Caco-2 (cell line): ENCODE measurements at regions not wholly inside any gene's neighbourhood (a gene's known extent, or its start where the extent isn't known, plus 50 kb on each side); places are given as distances from the start of the nearest gene placed in this dataset.

Experiments used
- BruUV-seq: library from RNA; stranded (reverse); fragments of 400-500 nt; replicated peaks from 2 replicates; lab custom pipeline; 2021; lab: Mats Ljungman, UMichigan
- CTCF ChIA-PET: fragments of 300-600 bp; sonication (Branson Sonifier 250); formaldehyde crosslinking; loops from one replicate; lab custom pipeline; 2022; ENCODE audit warnings: antibody characterized with exemption; lab: Charles Lee
- POLR2A ChIA-PET: fragments of 300-600 bp; sonication (Branson Sonifier 250); formaldehyde crosslinking; loops from one replicate; lab custom pipeline; 2022; ENCODE audit warnings: antibody characterized with exemption; lab: Charles Lee
- DNase-seq, 2 experiments: peaks; one replicate each; pipeline versions ENCODE4 v3.0.0 to v3.0.0-alpha.2; 2020 to 2022
- H3K27me3 ChIP-seq: replicated peaks from 2 replicates; pipeline ENCODE4 v1.6.0; 2011; ENCODE audit warnings: low read length; ENCODE audit not compliant: control insufficient read depth, insufficient read depth
- H3K36me3 ChIP-seq: 2 replicates; pipeline ENCODE4 v1.5.1; 2011; ENCODE audit warnings: low read length; ENCODE audit not compliant: control insufficient read depth, insufficient read depth
- H3K4me1 ChIP-seq: fragments of 250-450 bp; sonication (Bioruptor Pico); 2 replicates; pipeline ENCODE4 v1.5.1; 2020; ENCODE audit warnings: mild to moderate bottlenecking
- H3K4me3 ChIP-seq: 2 replicates; pipeline ENCODE4 v1.5.1; 2011; ENCODE audit warnings: low read depth, mild to moderate bottlenecking, control low read depth, low read length
- H3K9me3 ChIP-seq: fragments of 250-450 bp; sonication (Bioruptor Pico); 2 replicates; pipeline ENCODE4 v1.5.1; 2020; ENCODE audit warnings: mild to moderate bottlenecking, moderate library complexity
- H3K27ac Mint-ChIP-seq: one replicate; pipeline ENCODE4 v1.8.0; 2022; ENCODE audit warnings: mixed read lengths; ENCODE audit not compliant: unreplicated experiment
- H3K27me3 Mint-ChIP-seq: one replicate; pipeline ENCODE4 v1.8.0; 2022; ENCODE audit warnings: mixed read lengths; ENCODE audit not compliant: insufficient read depth, unreplicated experiment
- H3K36me3 Mint-ChIP-seq: one replicate; pipeline ENCODE4 v1.8.0; 2022; ENCODE audit warnings: mild to moderate bottlenecking, mixed read lengths; ENCODE audit not compliant: insufficient read depth, unreplicated experiment
- H3K4me1 Mint-ChIP-seq: one replicate; pipeline ENCODE4 v1.8.0; 2022; ENCODE audit warnings: low read depth, mixed read lengths; ENCODE audit not compliant: unreplicated experiment
- H3K4me3 Mint-ChIP-seq: one replicate; pipeline ENCODE4 v1.8.0; 2022; ENCODE audit warnings: mild to moderate bottlenecking, moderate library complexity, mixed read lengths; ENCODE audit not compliant: unreplicated experiment
- H3K9me3 Mint-ChIP-seq: one replicate; pipeline ENCODE4 v1.8.0; 2022; ENCODE audit warnings: mixed read lengths; ENCODE audit not compliant: unreplicated experiment
- intact Hi-C: fragments of 100-400 bp; cut with micrococcal nuclease; formaldehyde crosslinking; loops from one replicate; pipeline ENCODE4 v1.10.0; 2022; ENCODE audit not compliant: unreplicated experiment
- TF ChIP-seq, protein P1 (sequence below), 2 experiments: fragments of 200-600 bp in 1 of 2; IDR thresholded peaks; 1 replicate in 1 of 2; 2 replicates in 1 of 2; pipeline versions ENCODE4 v1.5.1 to v1.8.0; 2011 to 2022; ENCODE audit warnings: antibody characterized with exemption in 1 of 2, control low read depth in 1 of 2, inconsistent platforms in 1 of 2, low read depth in 1 of 2, low read length in 1 of 2, mild to moderate bottlenecking in 1 of 2, moderate library complexity in 1 of 2; ENCODE audit not compliant: insufficient read depth in 1 of 2, severe bottlenecking in 1 of 2, unreplicated experiment in 1 of 2

DNA sequence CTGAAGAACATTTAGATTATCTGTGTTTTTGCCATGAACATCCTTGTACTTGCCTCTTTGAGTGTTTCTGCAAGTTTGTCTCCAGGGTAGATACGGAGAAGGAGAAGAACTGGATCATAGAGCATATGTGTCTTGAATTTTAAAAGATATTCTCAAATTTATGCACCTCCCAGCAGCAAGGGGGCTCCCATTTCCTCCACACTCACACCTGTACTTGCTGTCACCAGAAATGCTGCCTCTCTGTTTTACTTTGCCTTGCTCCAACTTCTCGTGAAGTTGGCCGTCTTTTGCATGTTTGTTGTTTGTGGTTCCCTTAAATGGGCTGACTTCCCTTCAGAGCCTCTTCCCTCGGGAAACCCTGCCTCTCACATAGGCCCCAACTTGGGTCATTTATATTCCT is 171.0 kb downstream of the TFAP2C start:
- no TSS peak for BruUV-seq
- Mint-ChIP-seq H3K9me3 (peaks cover 18% of the 10 kb centered on the region), H3K27ac (no peak overlapping the region), H3K4me3 (no peak overlapping the region), H3K4me1 (no peaks in the 10 kb centered on the region), H3K27me3 (no peaks in the 10 kb centered on the region), H3K36me3 (no peaks in the 10 kb centered on the region)
- peak in 1 of 2 experiments; percentile 30 for DNase-seq
- Histone ChIP-seq H3K4me3 (no peak overlapping the region), H3K4me1 (0 out of 2 replicates have a peak, but pooled peaks cover 6% of the 10 kb centered on the region), H3K27me3 (no peaks in the 10 kb centered on the region), H3K36me3 (no peaks in the 10 kb centered on the region), H3K9me3 (peaks cover 15% of the 10 kb centered on the region)
- CTCF ChIA-PET: no interaction called here
- POLR2A ChIA-PET: no interaction called here
- intact Hi-C loops: no loop called here
- TF ChIP-seq, protein P1, sequence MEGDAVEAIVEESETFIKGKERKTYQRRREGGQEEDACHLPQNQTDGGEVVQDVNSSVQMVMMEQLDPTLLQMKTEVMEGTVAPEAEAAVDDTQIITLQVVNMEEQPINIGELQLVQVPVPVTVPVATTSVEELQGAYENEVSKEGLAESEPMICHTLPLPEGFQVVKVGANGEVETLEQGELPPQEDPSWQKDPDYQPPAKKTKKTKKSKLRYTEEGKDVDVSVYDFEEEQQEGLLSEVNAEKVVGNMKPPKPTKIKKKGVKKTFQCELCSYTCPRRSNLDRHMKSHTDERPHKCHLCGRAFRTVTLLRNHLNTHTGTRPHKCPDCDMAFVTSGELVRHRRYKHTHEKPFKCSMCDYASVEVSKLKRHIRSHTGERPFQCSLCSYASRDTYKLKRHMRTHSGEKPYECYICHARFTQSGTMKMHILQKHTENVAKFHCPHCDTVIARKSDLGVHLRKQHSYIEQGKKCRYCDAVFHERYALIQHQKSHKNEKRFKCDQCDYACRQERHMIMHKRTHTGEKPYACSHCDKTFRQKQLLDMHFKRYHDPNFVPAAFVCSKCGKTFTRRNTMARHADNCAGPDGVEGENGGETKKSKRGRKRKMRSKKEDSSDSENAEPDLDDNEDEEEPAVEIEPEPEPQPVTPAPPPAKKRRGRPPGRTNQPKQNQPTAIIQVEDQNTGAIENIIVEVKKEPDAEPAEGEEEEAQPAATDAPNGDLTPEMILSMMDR (IDR thresholded peaks at IDR 0.05; ENCODE audit: insufficient read depth in 1 of 2, low read depth in 1 of 2, low read length in 1 of 2, severe bottlenecking in 1 of 2, unreplicated experiment in 1 of 2): peak in 1 of 2 experiments; percentile 41

DNA sequence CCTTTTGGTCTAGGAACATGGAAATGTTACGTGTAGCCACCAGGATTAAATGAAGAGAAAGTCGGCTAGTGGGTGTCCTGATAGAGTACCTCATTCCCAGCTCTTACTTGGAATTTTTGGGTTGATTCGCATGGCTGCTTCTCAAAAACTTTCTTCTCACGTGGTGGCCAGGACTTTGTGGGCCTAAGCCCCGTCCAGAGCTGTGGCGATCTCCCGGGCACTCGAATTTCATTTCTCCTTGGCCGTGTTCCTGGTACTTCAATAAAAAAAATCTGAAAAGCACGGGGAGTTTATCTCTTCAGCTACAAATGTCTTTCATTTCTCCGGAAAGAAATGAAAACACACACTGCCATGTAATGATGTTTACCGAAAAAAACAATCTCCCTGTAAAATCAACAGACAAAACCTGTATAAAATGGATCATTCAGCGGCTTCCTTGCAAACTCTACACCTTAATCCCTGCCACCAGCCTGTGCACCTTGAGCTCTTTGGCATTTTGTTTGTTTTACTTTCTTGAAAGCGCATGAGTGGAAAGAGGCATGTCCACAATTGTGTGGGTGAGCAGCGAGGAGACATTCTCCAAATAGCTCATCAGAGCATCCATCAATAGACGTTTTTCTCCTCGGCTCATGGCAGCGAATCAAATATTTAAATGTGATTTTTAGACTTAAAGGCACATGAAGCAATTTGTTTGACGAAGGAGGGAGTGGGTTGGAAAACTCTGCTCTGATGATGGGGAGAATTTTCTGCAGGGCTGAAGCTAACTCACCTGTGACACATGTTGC is 173.1 kb downstream of the TFAP2C start:
- intact Hi-C loops: no loop called here
- DNase-seq: no peak
- H3K27ac Mint-ChIP-seq: no peak overlapping the region
- H3K36me3 Mint-ChIP-seq: no peaks in the 10 kb centered on the region
- Histone ChIP-seq H3K4me3 (no peak overlapping the region), H3K9me3 (peaks cover 15% of the 10 kb centered on the region), H3K4me1 (0 out of 2 replicates have a peak, but pooled peaks cover 6% of the 10 kb centered on the region), H3K36me3 (no peaks in the 10 kb centered on the region), H3K27me3 (no peaks in the 10 kb centered on the region)
- H3K27me3 Mint-ChIP-seq: no peaks in the 10 kb centered on the region
- TF ChIP-seq, protein P1 (IDR thresholded peaks at IDR 0.05; ENCODE audit: insufficient read depth in 1 of 2, low read depth in 1 of 2, low read length in 1 of 2, severe bottlenecking in 1 of 2, unreplicated experiment in 1 of 2): no peak
- H3K4me3 Mint-ChIP-seq: no peak overlapping the region
- POLR2A ChIA-PET: no interaction called here
- peaks cover 18% of the 10 kb centered on the region for H3K9me3 Mint-ChIP-seq
- CTCF ChIA-PET: no interaction called here
- no peaks in the 10 kb centered on the region for H3K4me1 Mint-ChIP-seq
- BruUV-seq: no TSS peak

DNA sequence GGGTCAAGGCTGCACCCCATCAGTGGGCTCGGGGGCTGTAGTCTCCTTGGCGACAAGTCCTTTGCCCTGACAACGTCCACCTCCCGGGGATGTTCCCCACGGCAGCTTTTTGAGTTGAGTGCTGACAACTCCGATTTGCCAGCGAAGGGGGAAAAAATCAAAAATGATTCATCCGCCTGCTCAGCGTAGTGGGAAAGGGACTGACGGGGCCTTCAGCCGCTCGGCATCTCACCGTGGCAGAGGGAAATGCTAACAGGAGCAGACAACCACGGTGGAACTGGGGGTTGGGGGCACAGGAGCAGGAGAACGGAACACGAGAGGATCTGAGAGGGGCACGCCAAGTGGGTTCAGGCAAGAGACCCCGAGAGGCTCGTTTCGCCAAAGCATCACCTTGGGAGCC is 173.7 kb downstream of the TFAP2C start:
- intact Hi-C loops: no loop called here
- Mint-ChIP-seq H3K27me3 (no peaks in the 10 kb centered on the region), H3K9me3 (peaks cover 15% of the 10 kb centered on the region), H3K36me3 (no peaks in the 10 kb centered on the region), H3K4me1 (no peaks in the 10 kb centered on the region), H3K27ac (no peak overlapping the region), H3K4me3 (no peak overlapping the region)
- Histone ChIP-seq H3K36me3 (no peaks in the 10 kb centered on the region), H3K4me1 (0 out of 2 replicates have a peak, but pooled peaks cover 6% of the 10 kb centered on the region), H3K27me3 (no peaks in the 10 kb centered on the region), H3K9me3 (peaks cover 14% of the 10 kb centered on the region), H3K4me3 (no peak overlapping the region)
- BruUV-seq: no TSS peak
- DNase-seq: no peak
- TF ChIP-seq, protein P1 (IDR thresholded peaks at IDR 0.05; ENCODE audit: insufficient read depth in 1 of 2, low read depth in 1 of 2, low read length in 1 of 2, severe bottlenecking in 1 of 2, unreplicated experiment in 1 of 2): no peak
- POLR2A ChIA-PET: no interaction called here
- CTCF ChIA-PET: no interaction called here
